GM12878 (cell line): ENCODE measurements at regions not wholly inside any gene's neighbourhood (a gene's known extent, or its start where the extent isn't known, plus 50 kb on each side); places are given as distances from the start of the nearest gene placed in this dataset.

ENCODE experiments used
- ATAC-seq: fragments of 200-7000 bp; cut with Tn5 transposase; 3 replicates; pipeline ENCODE4 v1.9.1; 2020; ENCODE audit warnings: mild to moderate bottlenecking, moderate library complexity
- BruUV-seq: library from RNA; stranded (reverse); fragments of 400-500 nt; replicated peaks from 2 replicates; lab custom pipeline; 2021; lab: Mats Ljungman, UMichigan
- CTCF ChIA-PET: fragments of 300-600 bp; sonication (Branson Sonifier 250); formaldehyde crosslinking; extraction: SDS; loops from one replicate; lab custom pipeline; 2021; ENCODE audit warnings: inconsistent platforms; lab: Yijun Ruan, JAX
- POLR2A ChIA-PET: fragments of 350-600 bp; formaldehyde crosslinking; extraction: SDS; loops from one replicate; lab custom pipeline; 2021; ENCODE audit warnings: inconsistent platforms; lab: Charles Lee
- RAD21 ChIA-PET: fragments of 300-600 bp; sonication (Branson Sonifier 250); formaldehyde crosslinking; loops from one replicate; lab custom pipeline; 2023; ENCODE audit warnings: antibody characterized with exemption; ENCODE audit not compliant: unreplicated experiment; lab: Charles Lee
- SMC1A ChIA-PET: fragments of 300-600 bp; sonication (Branson Sonifier 250); formaldehyde crosslinking; loops from one replicate; lab custom pipeline; 2023; ENCODE audit not compliant: unreplicated experiment, uncharacterized antibody; lab: Charles Lee
- DNase-seq: peaks from one replicate; pipeline ENCODE4 v3.0.0-alpha.2; 2011; ENCODE audit warnings: low read depth, low spot score
- FAIRE-seq: peaks from 3 replicates; lab custom pipeline; 2011; peaks lifted over from hg19 to GRCh38; lab: Jason Lieb, UNC
- H2AFZ ChIP-seq: 2 replicates; pipeline ENCODE4 v1.6.0; 2011; ENCODE audit warnings: low read depth, low read length, control low read depth; ENCODE audit not compliant: control insufficient read depth
- H3K27ac ChIP-seq: 2 replicates; pipeline ENCODE4 v1.5.1; 2011; ENCODE audit warnings: control low read depth; ENCODE audit not compliant: control insufficient read depth, insufficient read depth
- H3K27me3 ChIP-seq, 2 experiments: replicated peaks in 1 of 2; 2 replicates each; pipeline versions ENCODE4 v1.6.0 to v1.6.1; 2011; ENCODE audit warnings: low read length in 1 of 2; ENCODE audit not compliant: control insufficient read depth in 2 of 2, insufficient read depth in 2 of 2
- H3K36me3 ChIP-seq, 2 experiments: 2 replicates each; pipeline ENCODE4 v1.5.1; 2011; ENCODE audit warnings: low read length in 1 of 2; ENCODE audit not compliant: control insufficient read depth in 2 of 2, insufficient read depth in 2 of 2
- H3K4me1 ChIP-seq: 2 replicates; pipeline ENCODE4 v1.6.1; 2011; ENCODE audit warnings: mild to moderate bottlenecking, low read length, moderate library complexity, mixed read lengths; ENCODE audit not compliant: control insufficient read depth, insufficient read depth
- H3K4me2 ChIP-seq: 2 replicates; pipeline ENCODE4 v1.6.0; 2011; ENCODE audit warnings: control low read depth; ENCODE audit not compliant: control insufficient read depth, insufficient read depth
- H3K4me3 ChIP-seq: fragments of 200-600 bp; sonication (generic); 2 replicates; pipeline ENCODE4 v1.5.1; 2016
- H3K79me2 ChIP-seq: 2 replicates; pipeline ENCODE4 v1.6.0; 2011; ENCODE audit warnings: low read length; ENCODE audit not compliant: control insufficient read depth, insufficient read depth
- H3K9ac ChIP-seq: 2 replicates; pipeline ENCODE4 v1.8.0; 2011; ENCODE audit warnings: low read length, control low read depth, mixed read lengths; ENCODE audit not compliant: control insufficient read depth, insufficient read depth
- H3K9me3 ChIP-seq: replicated peaks from 3 replicates; pipeline ENCODE4 v1.5.1; 2011; ENCODE audit warnings: mild to moderate bottlenecking, low read length; ENCODE audit not compliant: control insufficient read depth, insufficient read depth
- H4K20me1 ChIP-seq: 2 replicates; pipeline ENCODE4 v1.6.0; 2011; ENCODE audit not compliant: control insufficient read depth, insufficient read depth
- E2F8 ChIP-seq: fragments of 450-650 bp; IDR thresholded peaks from 2 replicates; pipeline ENCODE4 v1.6.1; 2018; ENCODE audit warnings: mild to moderate bottlenecking, low read depth, moderate library complexity; ENCODE audit not compliant: partially characterized antibody
- HDAC6 ChIP-seq: fragments of 200-600 bp; sonication (generic); IDR thresholded peaks from one replicate; pipeline ENCODE4 v1.8.0; 2017; ENCODE audit warnings: antibody characterized with exemption; ENCODE audit not compliant: unreplicated experiment
- IRF5 ChIP-seq: fragments of 450-650 bp; IDR thresholded peaks from 2 replicates; pipeline ENCODE4 v1.6.1; 2017; ENCODE audit warnings: borderline replicate concordance
- MTA2 ChIP-seq: fragments of 450-650 bp; IDR thresholded peaks from 2 replicates; pipeline ENCODE4 v1.6.1; 2016; ENCODE audit warnings: low read depth, mild to moderate bottlenecking, moderate library complexity
- PRDM15 ChIP-seq: fragments of 450-650 bp; formaldehyde crosslinking; IDR thresholded peaks from 2 replicates; pipeline ENCODE4 v1.4.0; 2020; ENCODE audit warnings: mild to moderate bottlenecking, moderate library complexity
- SMC3 ChIP-seq: IDR thresholded peaks from 2 replicates; pipeline ENCODE4 v1.6.1; 2011; ENCODE audit warnings: low read length, improper control_type of control experiment, borderline replicate concordance
- TBL1XR1 ChIP-seq: IDR thresholded peaks from 2 replicates; pipeline ENCODE4 v1.6.1; 2012; ENCODE audit warnings: low read depth, low read length, improper control_type of control experiment
- WGBS: methylation state at CpG from one replicate; pipeline ENCODE4 v1.1.6; 2016; ENCODE audit warnings: low lambda C conversion rate; ENCODE audit not compliant: insufficient replicate concordance, insufficient coverage; ENCODE audit errors: missing lambda C conversion rate; 5-methylcytosine and 5-hydroxymethylcytosine counted together
- in situ Hi-C: fragments of 300-500 bp; cut with MboI; formaldehyde crosslinking; loops from 9 replicates; pipeline ENCODE4 v1.14.3; 2018; ENCODE audit warnings: mixed read lengths
- intact Hi-C: fragments of 100-400 bp; cut with micrococcal nuclease; formaldehyde crosslinking; loops from one replicate; pipeline ENCODE4 v1.14.2; 2022; ENCODE audit not compliant: unreplicated experiment

GRCh38 chr6:21886542-21887151 lies 293.1 kb downstream of the SOX4 start:
- POLR2A ChIA-PET: no interaction called here
- no peaks in the 10 kb centered on the region for H3K9me3 ChIP-seq
- no peak overlapping the region for H3K4me3 ChIP-seq
- H3K9ac ChIP-seq: no peak overlapping the region
- H4K20me1 ChIP-seq: no peaks in the 10 kb centered on the region
- H3K27ac ChIP-seq: no peak overlapping the region
- WGBS: 17% methylated on average over 3 of the region's 3 CpGs
- in situ Hi-C loops: no loop called here
- TF ChIP-seq E2F8: no peak
- TF ChIP-seq PRDM15 (CRISPR knock-in tag): no peak
- TF ChIP-seq IRF5: no peak
- no peak for TF ChIP-seq TBL1XR1
- TF ChIP-seq MTA2: no peak
- no peak for TF ChIP-seq SMC3
- TF ChIP-seq HDAC6: no peak
- TF ChIP-seq, all 136 proteins: peak for 0
- H3K4me2 ChIP-seq: no peak overlapping the region
- DNase-seq (no peak), FAIRE-seq (no peak), ATAC-seq (no peak)
- intact Hi-C loops: no loop called here
- no peak overlapping the region; the same call in 1 of the 2 replicates for H2AFZ ChIP-seq
- ChIA-PET CTCF (no interaction called here), SMC1A (interaction anchor here (0.7 kb wide), 1 partner anchor 12 kb away, joined by 3 read pairs; no protein-coding TSS in a partner anchor), RAD21 (no interaction called here)
- no TSS peak for BruUV-seq
- no peaks in the 10 kb centered on the region for H3K36me3 ChIP-seq
- H3K27me3 ChIP-seq: no peaks in the 10 kb centered on the region
- no peaks in the 10 kb centered on the region for H3K4me1 ChIP-seq
- H3K79me2 ChIP-seq: no peaks in the 10 kb centered on the region
